Progenitor cell of endocrine pancreas (in vitro differentiated cells): ENCODE measurements at regions not wholly inside any gene's neighbourhood (a gene's known extent, or its start where the extent isn't known, plus 50 kb on each side); places are given as distances from the start of the nearest gene placed in this dataset.

Experiments used
- DNase-seq: peaks from one replicate; pipeline ENCODE4 v3.0.0; 2021; ENCODE audit warnings: low spot score; ENCODE audit not compliant: unreplicated experiment
- H3K27ac Mint-ChIP-seq: 2 replicates; pipeline ENCODE4 v1.8.0; 2021; ENCODE audit warnings: mild to moderate bottlenecking, moderate library complexity, mixed read lengths
- H3K27me3 Mint-ChIP-seq: 2 replicates; pipeline ENCODE4 v1.8.0; 2021; ENCODE audit warnings: mixed read lengths
- H3K36me3 Mint-ChIP-seq: 2 replicates; pipeline ENCODE4 v1.8.0; 2022; ENCODE audit warnings: mixed read lengths; ENCODE audit not compliant: insufficient read depth
- H3K4me1 Mint-ChIP-seq: 2 replicates; pipeline ENCODE4 v1.8.0; 2021; ENCODE audit warnings: low read depth, mixed read lengths
- H3K4me3 Mint-ChIP-seq: 2 replicates; pipeline ENCODE4 v1.8.0; 2021; ENCODE audit warnings: low read depth, mild to moderate bottlenecking, moderate library complexity, mixed read lengths
- H3K9me3 Mint-ChIP-seq: 2 replicates; pipeline ENCODE4 v1.8.0; 2021; ENCODE audit warnings: low read depth, mixed read lengths
- CTCF ChIP-seq: fragments of 200-600 bp; sonication (generic); IDR thresholded peaks from one replicate; pipeline ENCODE4 v1.5.0; 2021; ENCODE audit warnings: antibody characterized with exemption, mild to moderate bottlenecking; ENCODE audit not compliant: unreplicated experiment

- Mint-ChIP-seq H3K4me1 (peaks cover 28% of the 10 kb centered on the region), H3K27me3 (no peaks in the 10 kb centered on the region), H3K4me3 (no peak overlapping the region), H3K27ac (no peak overlapping the region), H3K36me3 (no peaks in the 10 kb centered on the region), H3K9me3 (peaks cover 5% of the 10 kb centered on the region)
- no peak for TF ChIP-seq CTCF
- no peak for DNase-seq
Measured at GRCh38 chr4:123559955-123560871, 163.6 kb downstream of the SPRY1 start.

GRCh38 chr4:123561525-123561924 lies 164.9 kb downstream of the SPRY1 start:
- H3K4me1 Mint-ChIP-seq, result peaks cover 16% of the 10 kb centered on the region
- TF ChIP-seq CTCF, result no peak
- peaks cover 2% of the 10 kb centered on the region for H3K36me3 Mint-ChIP-seq
- H3K9me3 Mint-ChIP-seq, result peaks cover 12% of the 10 kb centered on the region
- no peaks in the 10 kb centered on the region for H3K27me3 Mint-ChIP-seq
- H3K27ac Mint-ChIP-seq, result no peak overlapping the region
- DNase-seq, result no peak
- no peak overlapping the region for H3K4me3 Mint-ChIP-seq

GRCh38 chr4:123562994-123563750 lies 166.6 kb downstream of the SPRY1 start:
- DNase-seq, result no peak
- peaks cover 24% of the 10 kb centered on the region for H3K9me3 Mint-ChIP-seq
- H3K27me3 Mint-ChIP-seq, result no peaks in the 10 kb centered on the region
- no peak overlapping the region for H3K27ac Mint-ChIP-seq
- peaks cover 14% of the 10 kb centered on the region for H3K4me1 Mint-ChIP-seq
- no peak for TF ChIP-seq CTCF
- H3K4me3 Mint-ChIP-seq, result no peak overlapping the region
- peaks cover 2% of the 10 kb centered on the region for H3K36me3 Mint-ChIP-seq

GRCh38 chr4:123564758-123565346 lies 168.3 kb downstream of the SPRY1 start:
- H3K4me1 Mint-ChIP-seq, result peaks cover 8% of the 10 kb centered on the region
- DNase-seq, result no peak
- peaks cover 26% of the 10 kb centered on the region for H3K9me3 Mint-ChIP-seq
- TF ChIP-seq CTCF, result peak; percentile 75
- no peak overlapping the region for H3K4me3 Mint-ChIP-seq
- H3K27ac Mint-ChIP-seq, result no peak overlapping the region
- H3K27me3 Mint-ChIP-seq, result no peaks in the 10 kb centered on the region
- H3K36me3 Mint-ChIP-seq, result peaks cover 2% of the 10 kb centered on the region

- no peak overlapping the region for H3K4me3 Mint-ChIP-seq
- DNase-seq, result no peak
- no peak overlapping the region for H3K27ac Mint-ChIP-seq
- peaks cover 2% of the 10 kb centered on the region for H3K36me3 Mint-ChIP-seq
- no peaks in the 10 kb centered on the region for H3K27me3 Mint-ChIP-seq
- peaks cover 26% of the 10 kb centered on the region for H3K9me3 Mint-ChIP-seq
- no peak for TF ChIP-seq CTCF
- H3K4me1 Mint-ChIP-seq, result peaks cover 4% of the 10 kb centered on the region
Measured at GRCh38 chr4:123568936-123569335, 172.3 kb downstream of the SPRY1 start.
